ENCODE measurements at regions not wholly inside any gene's neighbourhood (a gene's known extent, or its start where the extent isn't known, plus 50 kb on each side); places are given as distances from the start of the nearest gene placed in this dataset.
"Not testable (repeated sequence)": the region's sequence is repeated elsewhere in the genome, so short reads cannot be mapped to it uniquely, and the experiment has no call there.

DNA sequence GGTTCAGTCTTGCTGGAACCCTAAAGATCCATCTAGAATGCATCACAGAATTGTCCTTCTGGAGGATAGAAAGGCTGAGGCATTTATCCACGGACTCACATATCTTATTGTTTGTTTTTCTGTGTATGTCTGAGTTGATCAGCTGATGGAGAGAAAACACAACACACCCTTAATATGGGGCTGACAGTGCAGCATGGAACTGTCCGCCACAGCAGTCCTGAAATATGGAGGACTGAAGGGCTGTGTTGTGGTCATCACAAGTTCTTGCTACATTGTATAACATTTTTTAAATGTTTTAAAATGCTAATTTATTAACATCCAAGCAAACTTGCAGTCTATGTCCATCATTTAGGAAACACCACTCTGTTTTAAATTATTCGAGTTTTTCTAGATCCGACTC is 448.9 kb upstream of the ERCC4 start:
- DNase-seq = no peak

GRCh38 chr16:13478991-13479390 is 441.0 kb upstream of the ERCC4 start:
- no peak for DNase-seq

- no peak for DNase-seq
These were observed 440.4 kb upstream of the ERCC4 start for GRCh38 chr16:13479549-13479948.

DNA sequence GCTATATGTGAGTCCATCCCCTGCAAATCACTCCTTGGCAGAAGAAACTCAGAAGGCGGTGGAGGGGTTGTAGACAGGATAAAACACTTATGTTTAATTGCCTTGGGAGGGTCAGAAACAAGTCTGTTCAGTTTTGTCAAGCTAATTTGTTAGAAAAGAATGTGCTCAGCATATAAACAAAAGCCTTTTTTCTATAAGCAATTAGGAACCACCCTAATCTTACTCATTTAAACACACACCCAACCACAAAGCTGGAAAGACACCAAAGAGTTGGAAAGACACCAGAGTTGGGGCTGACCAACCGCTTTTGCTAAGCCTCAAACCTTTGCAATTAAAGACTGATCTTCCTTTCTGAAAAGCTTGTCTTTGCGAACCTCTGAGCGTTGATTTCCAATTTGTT is 439.2 kb upstream of the ERCC4 start:
- DNase-seq = no peak

DNA sequence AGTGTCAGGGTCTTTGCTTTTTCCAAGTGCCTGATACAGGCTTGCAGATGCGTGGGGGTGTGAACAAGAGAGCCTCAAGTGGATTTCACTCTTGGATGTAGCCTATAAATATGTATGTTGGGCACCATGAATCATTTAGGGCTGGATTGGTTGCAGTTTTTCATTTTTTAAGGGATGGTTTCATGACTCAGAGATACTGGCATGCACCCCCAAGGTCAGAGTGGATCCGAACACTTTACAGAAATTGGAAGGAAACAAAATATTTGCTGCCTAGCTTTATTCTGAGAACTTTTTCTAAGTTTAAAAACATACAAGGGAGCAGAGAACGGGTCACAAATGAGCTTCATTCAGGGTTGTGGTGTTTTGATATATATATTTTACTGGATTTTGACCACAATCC is 436.8 kb upstream of the ERCC4 start:
- no peak for DNase-seq

- DNase-seq = not testable (repeated sequence)
These were observed 430.5 kb upstream of the ERCC4 start for GRCh38 chr16:13489416-13489815.

- no peak for DNase-seq
These were observed 427.9 kb upstream of the ERCC4 start for GRCh38 chr16:13492046-13492445.

DNA sequence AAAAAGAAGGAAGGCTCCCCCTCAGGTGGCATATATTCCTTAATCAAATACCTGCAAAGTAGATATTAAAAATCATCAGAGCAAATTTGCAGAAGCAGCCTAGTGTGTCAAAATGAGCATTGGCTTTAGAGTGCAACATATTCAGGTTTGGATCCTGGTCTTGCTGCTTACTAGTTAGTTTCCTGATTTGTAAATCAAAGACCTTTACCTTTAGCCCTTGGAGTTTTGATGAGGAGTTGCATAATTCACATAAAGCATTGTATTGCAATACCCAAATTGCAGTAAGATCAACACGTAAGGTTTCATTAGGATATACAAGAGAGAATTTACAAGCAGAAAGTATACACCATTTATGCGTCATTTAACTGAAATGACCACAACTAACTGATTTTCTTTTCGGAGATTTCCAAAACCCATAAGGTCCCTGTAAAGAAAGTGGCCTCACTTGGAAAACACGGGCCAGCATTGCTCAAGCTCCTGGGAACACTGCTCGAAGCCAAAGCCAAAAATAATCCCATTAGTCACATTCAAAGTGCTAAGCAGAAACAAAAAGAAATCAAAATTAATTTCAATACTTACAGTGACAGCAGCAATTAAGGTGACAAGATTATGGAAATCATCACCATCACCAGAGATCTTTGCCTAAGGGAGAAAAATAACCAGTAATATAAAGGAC is 415.9 kb upstream of the ERCC4 start:
- no peak for DNase-seq

GRCh38 chr16:13507530-13507929 is 412.4 kb upstream of the ERCC4 start:
- DNase-seq = no peak

- DNase-seq = no peak
These were observed 409.4 kb upstream of the ERCC4 start for GRCh38 chr16:13510425-13511151.

DNA sequence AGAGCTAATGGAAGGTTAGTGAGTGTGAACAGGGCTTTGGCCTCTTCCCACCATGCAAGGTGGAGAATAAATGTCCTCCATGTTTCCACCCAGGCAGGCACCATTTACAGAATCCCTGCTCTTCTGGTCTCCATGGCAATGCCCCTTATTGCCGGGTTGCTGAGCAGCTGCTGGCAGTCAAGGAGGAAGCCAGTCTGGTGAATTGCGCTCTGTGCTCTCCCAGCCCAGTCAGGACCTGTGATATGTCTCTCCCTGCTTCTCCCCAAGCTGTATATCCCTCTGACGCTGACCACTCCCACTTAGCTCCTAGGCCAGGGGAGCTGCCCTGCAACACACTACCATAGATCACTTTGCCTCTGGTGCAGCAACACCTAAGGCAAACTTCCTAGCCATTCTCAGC is 402.1 kb upstream of the ERCC4 start:
- DNase-seq = no peak

DNA sequence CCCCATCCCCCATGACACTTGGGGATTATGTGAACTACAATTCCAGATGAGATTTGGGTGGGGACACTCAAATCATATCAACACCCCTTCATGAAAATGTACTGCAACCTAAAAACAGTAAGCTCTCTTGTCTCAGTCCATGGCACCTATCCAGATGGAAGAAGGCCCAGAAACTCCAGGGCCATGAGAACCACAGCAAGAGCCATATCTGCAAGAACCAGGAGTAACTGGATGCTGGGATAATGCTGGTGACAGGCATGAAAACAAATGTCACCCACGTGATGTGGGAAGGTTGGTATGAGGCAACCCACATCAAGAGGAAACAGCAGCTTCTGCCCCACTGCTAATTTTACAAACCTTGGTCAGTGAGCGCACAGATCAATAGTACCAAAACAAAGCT is 400.1 kb upstream of the ERCC4 start:
- no peak for DNase-seq

- no peak for DNase-seq
These were observed 398.6 kb upstream of the ERCC4 start for GRCh38 chr16:13521356-13521755.

DNA sequence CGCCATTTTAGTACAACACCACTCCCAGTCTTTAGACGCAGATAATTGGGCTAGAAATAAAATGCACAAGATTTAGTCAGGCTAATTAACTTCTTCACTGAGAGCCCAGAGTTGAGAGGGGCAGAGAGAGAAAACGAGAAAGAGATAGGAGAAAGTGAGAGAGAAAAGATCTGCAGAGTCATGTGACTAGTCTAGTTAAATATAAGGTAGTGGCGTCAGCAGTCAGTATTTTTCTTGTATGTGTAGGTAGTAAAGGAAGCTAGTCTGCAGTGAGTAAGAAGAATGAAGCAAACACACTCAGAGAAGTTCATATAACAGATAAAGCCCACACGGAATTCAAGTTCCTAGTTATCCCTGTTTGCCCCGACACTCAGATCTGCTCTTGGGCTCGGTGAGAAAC is 392.6 kb upstream of the ERCC4 start:
- DNase-seq = no peak

DNA sequence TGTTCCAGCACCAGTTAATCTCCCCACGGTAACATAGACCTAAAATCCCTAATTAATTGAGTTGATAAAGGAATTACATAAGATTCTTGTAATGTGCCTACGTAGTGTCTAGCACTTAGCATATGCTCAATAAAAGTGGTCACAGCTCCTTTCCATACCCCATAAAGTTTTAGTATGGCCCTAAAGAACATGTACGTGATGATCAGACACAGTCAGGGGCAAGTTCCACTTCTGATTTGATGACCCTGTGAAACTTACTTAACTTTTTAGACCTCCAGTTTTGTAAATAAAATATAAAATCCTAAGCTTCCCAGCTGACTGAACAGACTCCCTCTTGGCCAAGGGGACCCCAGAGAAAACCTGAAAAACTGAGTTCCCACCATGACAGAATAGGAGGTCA is 391.3 kb upstream of the ERCC4 start:
- no peak for DNase-seq

GRCh38 chr16:13529193-13529982 is 390.6 kb upstream of the ERCC4 start:
- DNase-seq = no peak

- no peak for DNase-seq
These were observed 379.2 kb upstream of the ERCC4 start for GRCh38 chr16:13540771-13541170.

DNA sequence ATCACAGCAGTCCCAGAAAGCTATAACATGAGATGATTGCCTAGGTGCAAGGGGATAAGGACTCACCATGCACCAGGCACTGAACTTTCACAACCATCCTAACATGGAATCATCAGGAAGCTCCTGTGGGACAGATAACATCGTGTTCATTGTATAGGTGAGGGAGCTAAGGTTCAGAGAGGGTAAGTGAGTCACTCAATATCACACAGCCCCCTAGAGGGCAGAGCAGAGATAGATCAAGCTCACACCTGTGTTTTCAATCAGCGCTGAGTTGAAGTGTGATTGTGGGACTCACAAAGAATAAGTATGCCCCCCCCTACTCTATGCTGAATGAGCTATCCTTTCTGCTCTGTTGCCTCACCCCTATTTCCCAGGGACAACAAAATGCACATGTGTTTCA is 377.7 kb upstream of the ERCC4 start:
- no peak for DNase-seq

- no peak for DNase-seq
These were observed 376.1 kb upstream of the ERCC4 start for GRCh38 chr16:13543850-13544249.

DNA sequence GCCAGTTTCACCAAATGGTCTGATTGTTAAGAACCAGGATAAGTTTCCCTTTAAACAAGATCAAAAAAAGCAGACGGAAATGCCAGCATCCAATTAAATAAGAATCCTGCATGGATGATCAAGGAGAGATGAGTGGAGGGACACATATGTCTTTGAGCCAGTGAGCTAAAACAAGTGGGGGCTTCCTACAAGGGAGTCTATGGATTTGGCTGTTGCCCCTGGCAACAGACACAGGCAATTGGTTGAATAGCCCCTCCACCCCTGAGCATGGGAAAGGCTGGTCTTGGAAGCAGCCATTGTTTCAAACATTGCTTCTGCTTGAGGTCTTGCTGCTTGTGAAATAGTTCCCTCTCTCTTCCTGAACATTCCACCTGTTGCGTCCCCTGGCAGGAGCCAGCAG is 374.7 kb upstream of the ERCC4 start:
- no peak for DNase-seq

- DNase-seq = no peak
These were observed 369.7 kb upstream of the ERCC4 start for GRCh38 chr16:13550254-13550653.

- DNase-seq = no peak
These were observed 367.6 kb upstream of the ERCC4 start for GRCh38 chr16:13552062-13552959.

DNA sequence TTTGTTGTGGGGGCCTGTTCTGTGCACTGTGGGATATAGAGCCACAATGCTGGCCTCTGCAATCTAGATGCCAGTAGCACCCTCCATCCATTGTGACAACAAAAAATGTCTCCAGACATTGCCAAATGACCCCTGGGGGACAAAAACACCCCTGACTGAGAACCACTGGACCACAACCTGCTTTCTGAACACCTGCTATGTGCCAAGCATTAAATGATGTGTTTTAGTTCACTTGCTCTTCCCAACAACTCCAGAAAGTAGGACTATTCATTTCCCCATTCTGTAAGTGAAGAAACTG is 367.0 kb upstream of the ERCC4 start:
- no peak for DNase-seq

All from inflammatory macrophage (primary cell).